ENCODE measurements at regions not wholly inside any gene's neighbourhood (a gene's known extent, or its start where the extent isn't known, plus 50 kb on each side); places are given as distances from the start of the nearest gene placed in this dataset.

DNA sequence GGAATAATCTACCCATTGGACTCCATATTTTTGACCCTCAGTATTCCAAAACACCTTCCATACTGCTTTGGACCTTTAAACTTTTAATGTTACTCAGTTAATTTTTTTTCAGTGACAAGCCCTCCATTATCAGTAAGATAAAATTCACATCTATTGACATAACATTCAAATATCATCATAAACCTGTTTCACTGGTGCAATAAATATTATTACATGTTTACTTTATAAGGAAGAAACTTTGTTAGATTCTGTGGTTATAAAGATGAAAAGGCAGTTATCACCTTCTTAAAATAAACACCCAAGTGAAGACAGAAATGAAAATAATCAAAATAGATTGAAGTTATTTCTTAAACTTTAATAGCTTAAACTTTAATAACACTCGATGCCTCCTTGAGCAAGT, 758.5 kb upstream of the ADGRL2 start:
- H3K4me3 ChIP-seq (replicated peaks; ENCODE audit: low read depth, low read length) = no peak overlapping the region
- no peak for DNase-seq (ENCODE audit: extremely low read depth, low read depth)
- TF ChIP-seq, protein P1, sequence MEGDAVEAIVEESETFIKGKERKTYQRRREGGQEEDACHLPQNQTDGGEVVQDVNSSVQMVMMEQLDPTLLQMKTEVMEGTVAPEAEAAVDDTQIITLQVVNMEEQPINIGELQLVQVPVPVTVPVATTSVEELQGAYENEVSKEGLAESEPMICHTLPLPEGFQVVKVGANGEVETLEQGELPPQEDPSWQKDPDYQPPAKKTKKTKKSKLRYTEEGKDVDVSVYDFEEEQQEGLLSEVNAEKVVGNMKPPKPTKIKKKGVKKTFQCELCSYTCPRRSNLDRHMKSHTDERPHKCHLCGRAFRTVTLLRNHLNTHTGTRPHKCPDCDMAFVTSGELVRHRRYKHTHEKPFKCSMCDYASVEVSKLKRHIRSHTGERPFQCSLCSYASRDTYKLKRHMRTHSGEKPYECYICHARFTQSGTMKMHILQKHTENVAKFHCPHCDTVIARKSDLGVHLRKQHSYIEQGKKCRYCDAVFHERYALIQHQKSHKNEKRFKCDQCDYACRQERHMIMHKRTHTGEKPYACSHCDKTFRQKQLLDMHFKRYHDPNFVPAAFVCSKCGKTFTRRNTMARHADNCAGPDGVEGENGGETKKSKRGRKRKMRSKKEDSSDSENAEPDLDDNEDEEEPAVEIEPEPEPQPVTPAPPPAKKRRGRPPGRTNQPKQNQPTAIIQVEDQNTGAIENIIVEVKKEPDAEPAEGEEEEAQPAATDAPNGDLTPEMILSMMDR (IDR thresholded peaks at IDR 0.05; ENCODE audit: low read depth, low read length, missing control alignments) = no peak

GRCh38 chr1:81034291-81034690, 766.4 kb upstream of the ADGRL2 start:
- no peak for DNase-seq (ENCODE audit: extremely low read depth, low read depth)
- TF ChIP-seq, protein P1 (IDR thresholded peaks at IDR 0.05; ENCODE audit: low read depth, low read length, missing control alignments) = no peak
- H3K4me3 ChIP-seq (replicated peaks; ENCODE audit: low read depth, low read length) = no peak overlapping the region

DNA sequence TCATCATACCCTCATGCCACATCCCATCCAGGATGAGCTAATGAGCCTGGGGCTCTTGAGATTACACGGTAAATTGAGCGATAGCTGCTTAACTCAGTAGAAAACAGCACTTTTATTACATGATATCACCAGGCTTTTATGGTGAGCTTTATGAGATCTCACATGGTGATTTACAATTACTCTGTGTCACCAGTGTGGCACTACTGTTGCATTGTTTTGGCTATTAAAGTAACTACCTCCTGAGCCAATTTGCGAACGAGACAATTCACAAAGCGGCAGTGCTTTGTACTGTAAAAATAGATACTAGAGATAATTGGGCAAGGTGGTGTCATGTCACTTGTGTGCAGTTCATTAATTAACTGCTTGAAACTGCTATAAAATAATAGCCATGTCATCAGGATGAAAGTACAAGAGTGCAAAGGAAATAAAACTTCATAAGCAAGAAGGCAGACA, 767.7 kb upstream of the ADGRL2 start:
- no peak for DNase-seq (ENCODE audit: extremely low read depth, low read depth)
- no peak overlapping the region for H3K4me3 ChIP-seq (replicated peaks; ENCODE audit: low read depth, low read length)
- TF ChIP-seq, protein P1 (IDR thresholded peaks at IDR 0.05; ENCODE audit: low read depth, low read length, missing control alignments) = no peak

GRCh38 chr1:81032374-81032773, 768.4 kb upstream of the ADGRL2 start:
- TF ChIP-seq, protein P1 (IDR thresholded peaks at IDR 0.05; ENCODE audit: low read depth, low read length, missing control alignments) = no peak
- H3K4me3 ChIP-seq (replicated peaks; ENCODE audit: low read depth, low read length) = no peak overlapping the region
- no peak for DNase-seq (ENCODE audit: extremely low read depth, low read depth)

DNA sequence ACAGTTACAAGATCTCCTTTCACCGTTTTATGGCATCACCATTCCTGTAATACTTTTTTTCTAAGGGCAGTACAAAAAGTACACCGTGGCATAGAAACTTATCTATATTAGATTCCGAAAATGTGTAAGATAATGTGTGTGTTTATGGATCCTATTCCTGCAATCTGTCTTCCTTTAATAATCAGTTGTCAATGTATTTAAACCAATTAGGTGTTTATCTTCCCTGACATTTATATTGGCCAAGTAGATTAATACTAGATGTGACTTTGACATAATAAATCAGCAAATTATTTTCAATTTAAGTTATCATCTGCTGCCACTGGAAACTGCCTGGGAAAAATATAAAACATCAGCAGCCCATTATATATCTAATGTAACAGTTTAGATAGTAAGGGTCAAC, 770.3 kb upstream of the ADGRL2 start:
- TF ChIP-seq, protein P1 (IDR thresholded peaks at IDR 0.05; ENCODE audit: low read depth, low read length, missing control alignments) = no peak
- no peak overlapping the region for H3K4me3 ChIP-seq (replicated peaks; ENCODE audit: low read depth, low read length)
- DNase-seq (ENCODE audit: extremely low read depth, low read depth) = no peak

DNA sequence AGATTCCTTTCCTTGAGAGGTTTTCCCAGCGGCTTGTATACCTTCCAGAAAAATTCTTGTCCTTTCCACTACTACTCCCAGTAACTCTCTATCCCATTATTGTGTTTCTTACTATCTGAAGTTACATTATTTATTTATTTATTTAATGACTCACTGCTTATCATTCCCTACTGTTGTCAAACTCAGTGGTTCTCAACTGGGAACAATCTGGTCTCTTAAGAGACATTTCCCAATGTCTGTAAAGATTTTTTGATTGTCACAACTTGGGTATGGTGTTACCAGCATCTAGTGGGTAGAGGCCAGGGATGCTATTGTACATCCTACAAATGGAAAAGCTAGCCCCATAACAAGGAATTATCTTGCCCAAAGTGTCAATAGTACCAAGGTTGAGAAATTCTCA, 771.5 kb upstream of the ADGRL2 start:
- TF ChIP-seq, protein P1 (IDR thresholded peaks at IDR 0.05; ENCODE audit: low read depth, low read length, missing control alignments) = no peak
- DNase-seq (ENCODE audit: extremely low read depth, low read depth) = no peak
- no peak overlapping the region for H3K4me3 ChIP-seq (replicated peaks; ENCODE audit: low read depth, low read length)

DNA sequence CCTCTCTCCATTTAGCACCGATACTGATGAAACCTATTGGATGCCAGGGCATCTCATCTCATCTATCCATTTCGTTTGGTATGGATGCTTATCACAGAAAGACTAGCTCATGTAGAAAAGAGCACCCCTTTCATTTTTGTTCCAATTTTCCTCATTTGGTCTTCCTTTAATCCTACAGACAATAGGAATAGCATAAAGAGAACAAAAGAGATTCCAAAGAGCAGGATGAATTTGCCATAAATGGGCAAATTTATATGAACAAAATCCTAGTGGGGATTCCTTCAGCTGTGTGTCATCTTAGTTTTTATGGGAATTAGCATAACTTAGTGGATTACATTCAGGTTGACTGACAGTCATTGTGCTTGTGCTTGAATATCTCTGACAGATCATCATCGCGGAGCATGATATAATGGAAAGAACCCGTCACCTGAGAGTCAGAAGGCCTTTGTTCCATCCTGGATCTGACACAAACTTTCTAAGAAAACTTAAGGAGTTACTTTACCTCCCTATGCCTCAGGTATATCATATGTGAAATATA, 777.5 kb upstream of the ADGRL2 start:
- TF ChIP-seq, protein P1 (IDR thresholded peaks at IDR 0.05; ENCODE audit: low read depth, low read length, missing control alignments) = no peak
- H3K4me3 ChIP-seq (replicated peaks; ENCODE audit: low read depth, low read length) = no peak overlapping the region
- DNase-seq (ENCODE audit: extremely low read depth, low read depth) = no peak
